Endothelial cell of umbilical vein (primary cell): ENCODE measurements at regions not wholly inside any gene's neighbourhood (a gene's known extent, or its start where the extent isn't known, plus 50 kb on each side); places are given as distances from the start of the nearest gene placed in this dataset.

Experiments
- BruUV-seq: library from RNA; stranded (reverse); fragments of 400-500 nt; replicated peaks from 2 replicates; lab custom pipeline; 2021; lab: Mats Ljungman, UMichigan
- CTCF ChIA-PET: fragments of 300-600, 350-600 bp; sonication (Branson Sonifier 250); formaldehyde crosslinking; loops from one replicate; lab custom pipeline; 2021; ENCODE audit warnings: antibody characterized with exemption, inconsistent platforms; lab: Charles Lee
- POLR2A ChIA-PET: fragments of 300-600, 350-600 bp; sonication (Branson Sonifier 250); formaldehyde crosslinking; loops from one replicate; lab custom pipeline; 2021; ENCODE audit warnings: antibody characterized with exemption, inconsistent platforms; lab: Charles Lee
- DNase-seq: peaks from one replicate; pipeline ENCODE4 v3.0.0-alpha.2; 2011; ENCODE audit warnings: low read depth, low spot score
- FAIRE-seq: peaks from 2 replicates; lab custom pipeline; 2011; peaks lifted over from hg19 to GRCh38; lab: Jason Lieb, UNC
- H2AFZ ChIP-seq: 2 replicates; pipeline ENCODE4 v1.6.0; 2012; ENCODE audit warnings: low read depth, low read length, control low read depth, inconsistent platforms
- H3K27ac ChIP-seq: 2 replicates; pipeline ENCODE4 v1.5.1; 2011; ENCODE audit warnings: low read depth, mild to moderate bottlenecking, control low read depth, low read length, moderate library complexity; ENCODE audit not compliant: insufficient read depth
- H3K27me3 ChIP-seq, 2 experiments: 2 replicates each; pipeline versions ENCODE4 v1.6.0 to v1.6.1; 2011; ENCODE audit warnings: low read length in 2 of 2, mixed read lengths in 1 of 2; ENCODE audit not compliant: control insufficient read depth in 2 of 2, insufficient read depth in 2 of 2
- H3K36me3 ChIP-seq, 2 experiments: 2 replicates in 1 of 2; 3 replicates in 1 of 2; pipeline ENCODE4 v1.5.1; 2011; ENCODE audit warnings: low read length in 2 of 2, mild to moderate bottlenecking in 1 of 2, moderate library complexity in 1 of 2; ENCODE audit not compliant: control insufficient read depth in 2 of 2, insufficient read depth in 2 of 2; ENCODE audit errors: extremely low read depth in 1 of 2
- H3K4me1 ChIP-seq: 3 replicates; pipeline ENCODE4 v1.5.1; 2011; ENCODE audit warnings: mild to moderate bottlenecking, low read length; ENCODE audit not compliant: control insufficient read depth, insufficient read depth; ENCODE audit errors: extremely low read depth
- H3K4me2 ChIP-seq: 2 replicates; pipeline ENCODE4 v1.6.1; 2011; ENCODE audit warnings: low read length, control low read depth, mixed read lengths; ENCODE audit not compliant: insufficient read depth
- H3K4me3 ChIP-seq, 3 experiments: fragments of 200-600 bp in 1 of 3; sonication (generic), shearing (Covaris generic) in 1 of 3; replicated peaks in 1 of 3; 2 replicates each; pipeline ENCODE4 v1.5.1; 2011 to 2016; ENCODE audit warnings: control low read depth in 3 of 3, low read length in 3 of 3, mild to moderate bottlenecking in 2 of 3, inconsistent platforms in 1 of 3, low read depth in 1 of 3, moderate library complexity in 1 of 3; ENCODE audit not compliant: insufficient read depth in 1 of 3
- H3K79me2 ChIP-seq: 2 replicates; pipeline ENCODE4 v1.6.0; 2012; ENCODE audit warnings: low read length, inconsistent platforms; ENCODE audit not compliant: control insufficient read depth, insufficient read depth
- H3K9ac ChIP-seq: replicated peaks from 2 replicates; pipeline ENCODE3; 2011; ENCODE audit warnings: low read length, control low read depth; ENCODE audit not compliant: insufficient read depth; ENCODE audit errors: extremely low read depth
- H3K9me1 ChIP-seq: replicated peaks from 3 replicates; pipeline ENCODE4 v1.6.0; 2011; ENCODE audit warnings: mild to moderate bottlenecking, low read length; ENCODE audit not compliant: control insufficient read depth, insufficient read depth; ENCODE audit errors: extremely low read depth
- H3K9me3 ChIP-seq: replicated peaks from 2 replicates; pipeline ENCODE4 v1.5.1; 2012; ENCODE audit warnings: low read length, inconsistent platforms; ENCODE audit not compliant: control insufficient read depth, insufficient read depth
- H4K20me1 ChIP-seq: replicated peaks from 2 replicates; pipeline ENCODE3; 2011; ENCODE audit warnings: mild to moderate bottlenecking, low read length; ENCODE audit not compliant: control insufficient read depth, insufficient read depth; ENCODE audit errors: extremely low read depth
- EZH2 ChIP-seq: IDR thresholded peaks from 2 replicates; pipeline ENCODE4 v1.6.1; 2012; ENCODE audit warnings: borderline replicate concordance, low read depth, mild to moderate bottlenecking, moderate library complexity, low read length, inconsistent platforms; ENCODE audit not compliant: severe bottlenecking
- FOS ChIP-seq: IDR thresholded peaks from 2 replicates; pipeline ENCODE4 v1.6.1; 2011; ENCODE audit warnings: mild to moderate bottlenecking, low read length, moderate library complexity, borderline replicate concordance; ENCODE audit not compliant: insufficient read depth
- GATA2 ChIP-seq: IDR thresholded peaks from 2 replicates; pipeline ENCODE4 v1.7.0; 2011; ENCODE audit warnings: low read depth, mild to moderate bottlenecking, moderate library complexity, mixed read lengths, low read length; ENCODE audit not compliant: insufficient read length, insufficient read depth
- JUN ChIP-seq: IDR thresholded peaks from 2 replicates; pipeline ENCODE4 v1.6.1; 2011; ENCODE audit warnings: borderline replicate concordance, low read depth; ENCODE audit not compliant: insufficient read length, insufficient read depth
- MYC ChIP-seq: IDR thresholded peaks from one replicate; pipeline ENCODE4 v1.6.1; 2011; ENCODE audit warnings: mild to moderate bottlenecking, low read depth, low read length
- POLR2A ChIP-seq: IDR thresholded peaks from 2 replicates; pipeline ENCODE4 v1.6.1; 2012; ENCODE audit warnings: low read depth, mild to moderate bottlenecking, control low read depth, low read length
- POLR2AphosphoS5 ChIP-seq: IDR thresholded peaks from 2 replicates; pipeline ENCODE4 v1.6.1; 2012; ENCODE audit warnings: low read depth, mild to moderate bottlenecking, control low read depth, low read length, moderate library complexity; ENCODE audit not compliant: insufficient read depth
- dilution Hi-C: fragments of 300-500 bp; cut with MboI; formaldehyde crosslinking; loops from one replicate; pipeline ENCODE4 v1.15.0; 2019; ENCODE audit warnings: low sequenced_read_pairs; ENCODE audit not compliant: extremely low pct_ligation_motif_present
- intact Hi-C: fragments of 100-400 bp; cut with micrococcal nuclease; formaldehyde crosslinking; loops from one replicate; pipeline ENCODE4 v1.10.0; 2022
- TF ChIP-seq, protein P1 (sequence below), 2 donors: IDR thresholded peaks; 1 replicate in 1 of 2; 2 replicates in 1 of 2; pipeline ENCODE4 v1.5.1; 2011; ENCODE audit warnings: low read length in 2 of 2, mild to moderate bottlenecking in 2 of 2, moderate library complexity in 2 of 2, control low read depth in 1 of 2, inconsistent platforms in 1 of 2, low read depth in 1 of 2; ENCODE audit not compliant: insufficient read depth in 1 of 2; ENCODE audit errors: extremely low read depth in 1 of 2
- TF ChIP-seq, protein P2 (sequence below): IDR thresholded peaks from 2 replicates; pipeline ENCODE4 v1.6.1; 2011; ENCODE audit not compliant: insufficient read depth, insufficient read length

DNA sequence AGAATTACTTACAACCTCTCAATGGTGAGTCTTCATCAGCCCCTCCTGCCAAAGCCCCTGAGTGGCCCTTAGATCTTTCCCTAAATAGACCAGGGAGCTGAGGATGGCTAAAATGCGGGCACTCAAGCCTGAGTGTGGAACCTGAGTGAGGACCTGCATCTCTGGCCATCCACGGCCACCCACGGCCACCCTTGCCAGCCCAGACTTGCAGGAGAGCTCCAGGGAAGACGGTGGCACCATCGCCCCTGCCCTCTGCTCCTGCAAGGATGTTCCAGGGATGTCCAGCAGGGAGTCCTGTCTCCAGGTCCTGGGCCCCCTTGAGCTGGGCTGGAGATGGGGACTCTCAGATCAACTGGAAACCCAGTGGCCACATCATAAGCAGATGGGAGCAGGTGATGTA lies 68.2 kb upstream of the OLFM1 start:
- TF ChIP-seq FOS = no peak
- TF ChIP-seq EZH2 = no peak
- TF ChIP-seq POLR2AphosphoS5 = no peak
- no peak for TF ChIP-seq POLR2A
- no peak for TF ChIP-seq MYC
- TF ChIP-seq GATA2 = no peak
- TF ChIP-seq, protein P1, sequence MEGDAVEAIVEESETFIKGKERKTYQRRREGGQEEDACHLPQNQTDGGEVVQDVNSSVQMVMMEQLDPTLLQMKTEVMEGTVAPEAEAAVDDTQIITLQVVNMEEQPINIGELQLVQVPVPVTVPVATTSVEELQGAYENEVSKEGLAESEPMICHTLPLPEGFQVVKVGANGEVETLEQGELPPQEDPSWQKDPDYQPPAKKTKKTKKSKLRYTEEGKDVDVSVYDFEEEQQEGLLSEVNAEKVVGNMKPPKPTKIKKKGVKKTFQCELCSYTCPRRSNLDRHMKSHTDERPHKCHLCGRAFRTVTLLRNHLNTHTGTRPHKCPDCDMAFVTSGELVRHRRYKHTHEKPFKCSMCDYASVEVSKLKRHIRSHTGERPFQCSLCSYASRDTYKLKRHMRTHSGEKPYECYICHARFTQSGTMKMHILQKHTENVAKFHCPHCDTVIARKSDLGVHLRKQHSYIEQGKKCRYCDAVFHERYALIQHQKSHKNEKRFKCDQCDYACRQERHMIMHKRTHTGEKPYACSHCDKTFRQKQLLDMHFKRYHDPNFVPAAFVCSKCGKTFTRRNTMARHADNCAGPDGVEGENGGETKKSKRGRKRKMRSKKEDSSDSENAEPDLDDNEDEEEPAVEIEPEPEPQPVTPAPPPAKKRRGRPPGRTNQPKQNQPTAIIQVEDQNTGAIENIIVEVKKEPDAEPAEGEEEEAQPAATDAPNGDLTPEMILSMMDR (IDR thresholded peaks at IDR 0.05; ENCODE audit: extremely low read depth in 1 of 2, insufficient read depth in 1 of 2, low read depth in 1 of 2, low read length in 2 of 2) = no peak
- TF ChIP-seq, protein P2, sequence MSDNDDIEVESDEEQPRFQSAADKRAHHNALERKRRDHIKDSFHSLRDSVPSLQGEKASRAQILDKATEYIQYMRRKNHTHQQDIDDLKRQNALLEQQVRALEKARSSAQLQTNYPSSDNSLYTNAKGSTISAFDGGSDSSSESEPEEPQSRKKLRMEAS = no peak
- TF ChIP-seq JUN = no peak
- no peaks in the 10 kb centered on the region for H4K20me1 ChIP-seq
- no peak overlapping the region for H3K27ac ChIP-seq
- ChIA-PET CTCF (no interaction called here), POLR2A (no interaction called here)
- H3K79me2 ChIP-seq = no peaks in the 10 kb centered on the region
- no peak overlapping the region for H3K4me2 ChIP-seq
- no peak for DNase-seq
- no peak overlapping the region for H3K9ac ChIP-seq
- no peaks in the 10 kb centered on the region for H3K4me1 ChIP-seq
- BruUV-seq = no TSS peak
- FAIRE-seq = no peak
- intact Hi-C loops (no loop called here), dilution Hi-C loops (no loop called here)
- no peaks in the 10 kb centered on the region for H3K36me3 ChIP-seq
- H3K9me1 ChIP-seq = no peaks in the 10 kb centered on the region
- H2AFZ ChIP-seq = no peak overlapping the region
- H3K27me3 ChIP-seq = no peaks in the 10 kb centered on the region
- no peak overlapping the region for H3K4me3 ChIP-seq
- no peaks in the 10 kb centered on the region for H3K9me3 ChIP-seq
